NCI-H69 (cell line): ENCODE measurements at regions not wholly inside any gene's neighbourhood (a gene's known extent, or its start where the extent isn't known, plus 50 kb on each side); places are given as distances from the start of the nearest gene placed in this dataset.

Experiments used
- DNase-seq: peaks from one replicate; lab custom pipeline; 2025; lab: John Stamatoyannopoulos, UW

- DNase-seq = no peak
These were observed 154.2 kb upstream of the IRX4 start for GRCh38 chr5:2036885-2037284.

- DNase-seq = no peak
These were observed 149.7 kb upstream of the IRX4 start for GRCh38 chr5:2032432-2032831.

DNA sequence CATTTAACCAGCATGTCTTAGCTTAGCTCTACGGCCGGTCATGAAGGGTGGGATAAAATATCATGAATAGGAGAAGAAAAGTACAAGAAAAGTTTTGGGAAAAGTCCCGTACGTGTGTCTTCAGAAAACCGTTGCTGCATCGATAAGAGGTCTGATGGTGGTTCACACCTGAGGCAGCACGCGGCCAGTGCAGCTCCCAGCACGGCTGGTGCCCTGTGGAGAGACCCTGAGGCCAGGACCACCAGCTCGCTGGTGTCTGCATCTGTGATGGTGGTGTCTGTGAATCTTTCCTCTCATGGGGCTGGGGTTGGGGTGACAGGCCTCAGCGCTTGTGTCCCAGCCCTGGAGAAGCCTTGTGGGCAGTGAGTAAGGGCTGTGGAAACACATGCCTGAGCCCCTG lies 148.9 kb upstream of the IRX4 start:
- DNase-seq = no peak

DNA sequence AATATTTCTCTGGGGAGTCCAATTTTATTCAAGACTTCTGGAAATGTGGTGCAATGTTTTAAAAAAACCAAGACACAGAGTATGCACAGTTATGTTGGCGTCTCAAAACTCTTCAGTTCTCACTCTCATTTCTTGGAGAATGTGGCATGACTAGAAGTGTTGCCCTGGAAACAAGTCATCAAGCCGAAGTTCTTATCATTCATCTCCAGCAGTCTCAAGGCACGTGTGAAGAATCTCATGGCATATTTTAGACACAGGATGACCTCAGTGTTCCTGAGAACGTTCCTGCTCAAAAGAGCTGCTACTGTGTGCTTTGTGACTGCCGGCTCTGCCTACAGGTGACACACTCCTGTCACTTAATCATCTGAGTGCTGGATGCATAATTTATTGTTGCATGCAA lies 147.4 kb upstream of the IRX4 start:
- DNase-seq = no peak

DNA sequence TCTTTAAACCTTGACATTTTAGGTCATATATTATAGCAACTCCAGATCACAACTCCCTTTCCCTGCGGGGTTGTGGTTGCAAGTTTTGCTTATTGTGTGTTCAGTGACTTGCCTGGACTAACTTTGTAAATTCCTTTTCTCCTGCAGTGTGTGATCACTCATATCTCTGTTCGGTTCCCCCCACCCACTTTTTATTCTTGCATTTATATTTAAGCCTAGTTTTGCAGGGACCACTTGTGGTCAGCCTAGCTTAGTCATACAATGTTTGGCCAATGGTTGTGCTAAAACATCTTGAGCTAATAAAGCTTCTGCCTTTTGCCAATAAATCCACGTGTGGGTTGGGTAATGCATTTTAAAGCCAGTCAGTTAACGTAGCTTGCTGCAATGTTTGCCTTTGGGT lies 146.5 kb upstream of the IRX4 start:
- DNase-seq = no peak

GRCh38 chr5:2027790-2028189 lies 145.1 kb upstream of the IRX4 start:
- DNase-seq = no peak

DNA sequence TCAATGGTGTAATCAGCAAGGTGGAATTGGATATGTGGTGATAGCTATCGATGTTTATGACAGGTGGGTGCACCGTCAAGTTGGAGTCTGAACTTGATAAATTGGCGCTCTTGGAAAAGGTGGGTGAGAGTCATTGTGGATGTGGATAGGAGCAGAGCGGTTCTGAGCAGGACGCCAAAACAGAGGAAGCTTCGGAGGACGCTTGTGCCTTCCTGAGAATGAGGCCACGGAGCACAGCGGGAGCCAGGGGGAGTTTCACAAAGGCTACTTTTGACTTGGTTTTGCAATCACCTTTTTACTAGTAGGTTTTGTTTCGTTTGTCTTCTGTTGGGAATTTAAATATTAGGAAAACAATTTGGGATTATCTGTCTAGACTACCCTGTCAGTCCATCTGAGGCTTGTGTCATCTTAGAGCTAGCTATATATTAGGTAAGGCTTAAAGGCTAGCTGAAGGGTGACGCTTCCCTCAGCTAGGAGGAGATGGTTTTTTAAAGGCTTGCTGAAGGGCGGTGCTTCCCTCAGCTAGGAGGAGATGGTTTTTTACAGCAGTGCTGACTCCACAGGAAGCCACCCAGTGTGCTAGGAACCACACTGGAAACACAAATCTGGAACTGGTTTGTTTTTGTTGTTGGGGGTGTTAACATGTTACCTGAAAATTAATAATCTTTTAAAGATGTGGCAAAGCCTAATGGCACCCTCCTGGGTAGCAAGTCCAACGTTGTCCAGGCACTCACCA lies 142.4 kb upstream of the IRX4 start:
- no peak for DNase-seq

GRCh38 chr5:2023196-2023595 lies 140.5 kb upstream of the IRX4 start:
- DNase-seq = no peak

- no peak for DNase-seq
These were observed 139.7 kb upstream of the IRX4 start for GRCh38 chr5:2022436-2022835.

DNA sequence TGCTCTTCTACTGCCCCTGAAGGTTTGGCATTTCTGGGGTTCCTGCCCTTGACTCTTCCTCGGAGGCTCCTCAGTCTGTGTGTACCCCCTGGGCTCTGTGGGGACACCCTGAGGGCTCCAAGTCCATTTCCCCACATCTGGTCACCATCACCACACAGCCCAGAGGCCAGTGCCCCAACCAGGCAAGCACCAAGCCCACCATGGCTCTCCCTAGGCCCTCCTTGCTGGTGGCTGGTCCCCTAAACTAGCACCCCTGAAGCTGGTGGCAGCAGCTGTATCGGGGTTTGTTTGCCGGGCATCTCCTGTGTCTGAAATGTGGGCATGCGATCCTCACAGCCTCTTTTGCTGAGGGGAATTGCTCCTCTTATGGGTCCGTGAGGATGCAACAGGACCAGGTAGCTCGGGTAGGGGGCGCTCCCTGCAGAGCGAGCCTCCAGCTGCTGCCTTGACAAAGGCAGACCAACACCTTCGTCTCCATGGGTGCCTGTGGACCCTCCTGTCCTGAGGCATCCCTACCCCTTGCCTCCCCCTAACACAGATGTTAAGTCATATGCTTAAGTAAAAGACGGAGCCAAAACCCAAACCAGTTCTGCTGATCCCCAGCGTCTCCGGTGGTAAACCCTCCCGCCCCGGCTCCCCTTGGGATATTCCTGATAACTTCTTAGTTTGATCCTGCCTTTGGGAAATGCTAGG lies 138.9 kb upstream of the IRX4 start:
- DNase-seq = no peak

DNA sequence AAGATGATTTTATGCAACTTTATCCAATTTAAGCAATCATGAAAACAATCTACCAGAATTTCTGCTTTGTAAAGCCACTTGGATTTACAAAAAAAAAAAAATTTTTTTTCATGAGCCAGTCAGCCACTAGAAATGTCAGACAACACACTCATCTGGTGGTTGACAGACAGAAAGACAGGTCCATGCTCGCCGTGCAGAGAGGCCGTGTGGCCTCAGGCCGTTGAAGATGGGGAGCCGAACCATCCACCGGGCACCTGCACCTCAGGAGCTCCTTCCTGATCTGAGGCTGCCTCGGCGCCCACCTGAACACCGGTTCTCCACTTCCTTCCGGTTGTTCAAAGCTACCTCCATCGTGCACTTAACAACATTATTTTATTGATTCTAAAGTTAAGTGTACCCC lies 138.0 kb upstream of the IRX4 start:
- no peak for DNase-seq

GRCh38 chr5:2019716-2020115 lies 137.0 kb upstream of the IRX4 start:
- DNase-seq = no peak

GRCh38 chr5:2018390-2018724 lies 135.6 kb upstream of the IRX4 start:
- DNase-seq = no peak

- DNase-seq = peak; percentile 7
These were observed 135.0 kb upstream of the IRX4 start for GRCh38 chr5:2017540-2018389.

- no peak for DNase-seq
These were observed 133.2 kb upstream of the IRX4 start for GRCh38 chr5:2015961-2016360.

DNA sequence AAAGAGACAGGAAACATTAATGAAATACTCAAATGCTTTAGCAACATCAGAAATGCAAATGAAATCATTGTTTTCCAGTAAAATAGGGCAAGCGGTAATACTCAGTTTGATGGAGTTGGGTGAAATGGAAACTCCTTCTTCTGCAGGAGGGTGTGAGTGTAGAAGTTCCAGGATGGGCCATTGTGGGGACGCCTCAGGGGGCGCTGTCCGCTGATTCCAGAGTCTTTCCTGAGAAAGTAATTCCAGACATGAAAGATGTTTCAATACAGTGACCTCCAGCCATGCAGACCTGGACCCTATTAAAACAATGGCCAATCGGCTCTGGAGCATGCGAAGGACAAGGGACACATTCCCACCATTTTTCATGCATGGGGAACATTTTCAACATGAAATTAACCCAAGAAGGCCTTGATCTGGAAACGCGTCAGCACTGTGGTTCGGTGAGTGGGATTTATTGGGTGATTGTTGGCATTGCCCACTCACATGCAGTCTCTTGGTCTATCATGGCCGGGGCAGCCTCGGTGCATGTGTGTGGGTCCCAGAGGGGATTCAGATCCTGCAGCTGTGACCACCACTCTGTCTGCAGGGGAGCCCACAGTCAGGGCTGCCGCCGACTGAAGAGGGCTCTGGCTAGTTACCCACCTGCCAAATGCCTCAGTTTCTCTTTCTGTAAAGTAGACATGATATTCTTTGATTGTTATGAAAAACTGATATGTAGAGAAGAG lies 132.6 kb upstream of the IRX4 start:
- no peak for DNase-seq

DNA sequence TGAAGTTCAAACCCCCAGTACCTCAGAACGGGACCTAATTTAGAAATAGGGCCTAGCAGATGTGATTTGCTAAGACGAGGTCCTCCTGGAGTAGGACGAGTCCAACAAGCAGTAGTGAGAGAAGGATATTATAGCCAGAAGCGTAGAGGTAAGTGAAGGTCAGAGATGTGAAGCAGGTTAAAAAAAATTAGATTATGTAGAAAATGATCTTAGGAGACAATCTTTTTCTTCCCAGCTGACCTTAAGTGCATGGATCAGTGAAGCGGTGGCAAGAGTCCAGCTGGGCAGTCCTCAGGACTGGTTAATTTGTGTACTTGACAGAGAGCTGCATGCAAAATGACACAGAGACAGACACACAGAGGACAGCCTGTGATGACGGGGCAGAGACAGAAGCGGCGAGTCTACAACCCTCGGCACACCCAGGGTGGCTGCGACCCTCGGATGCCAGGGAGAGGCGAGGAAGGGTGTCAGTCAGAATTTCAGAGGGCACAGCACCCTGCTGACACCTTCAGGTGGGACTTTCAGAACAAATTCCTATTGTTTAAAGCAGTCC lies 131.4 kb upstream of the IRX4 start:
- no peak for DNase-seq

GRCh38 chr5:2013301-2014057 lies 130.8 kb upstream of the IRX4 start:
- no peak for DNase-seq

DNA sequence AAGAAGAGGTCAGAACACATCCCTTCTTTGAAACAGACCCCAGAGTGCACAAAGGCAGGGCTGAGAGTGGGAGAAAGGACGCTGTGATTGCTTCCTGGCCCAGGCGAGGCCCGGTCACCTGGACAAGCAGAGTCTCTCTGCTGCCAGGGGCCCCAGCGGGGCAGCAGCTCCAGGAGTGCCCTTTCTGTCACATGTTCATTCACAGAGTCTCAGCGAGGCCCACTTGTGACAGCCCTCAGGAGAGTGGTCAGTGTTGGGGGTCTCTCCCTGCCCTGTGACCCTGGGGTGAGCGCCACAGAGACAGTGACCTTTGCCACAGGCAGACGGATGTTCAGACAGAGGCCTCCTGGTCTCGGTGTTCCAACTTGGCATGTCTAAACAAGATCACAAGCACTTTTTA lies 130.2 kb upstream of the IRX4 start:
- DNase-seq = no peak

- DNase-seq = no peak
These were observed 129.0 kb upstream of the IRX4 start for GRCh38 chr5:2011481-2012411.
